NCI-H2171 treated with DMSO at 0.1 percent for 48 hours (cell line): ENCODE measurements at regions not wholly inside any gene's neighbourhood (a gene's known extent, or its start where the extent isn't known, plus 50 kb on each side); places are given as distances from the start of the nearest gene placed in this dataset.

Experiments
- DNase-seq: peaks from one replicate; lab custom pipeline; 2025; lab: John Stamatoyannopoulos, UW

GRCh38 chr4:59869056-59869455, 1331.1 kb upstream of the ADGRL3 start:
- DNase-seq: no peak

GRCh38 chr4:59869559-59869958, 1330.6 kb upstream of the ADGRL3 start:
- DNase-seq: no peak

- DNase-seq: no peak
Observed at GRCh38 chr4:59881632-59882031, 1318.5 kb upstream of the ADGRL3 start.

GRCh38 chr4:59904331-59904730, 1295.8 kb upstream of the ADGRL3 start:
- no peak for DNase-seq

- no peak for DNase-seq
Observed at GRCh38 chr4:59920416-59920815, 1279.7 kb upstream of the ADGRL3 start.

GRCh38 chr4:59925290-59925689, 1274.8 kb upstream of the ADGRL3 start:
- DNase-seq: no peak

GRCh38 chr4:59936566-59936965, 1263.6 kb upstream of the ADGRL3 start:
- DNase-seq: no peak

- no peak for DNase-seq
Observed at GRCh38 chr4:59938166-59938565, 1262.0 kb upstream of the ADGRL3 start.

- DNase-seq: no peak
Observed at GRCh38 chr4:59945277-59945676, 1254.8 kb upstream of the ADGRL3 start.

GRCh38 chr4:59945716-59946115, 1254.4 kb upstream of the ADGRL3 start:
- DNase-seq: no peak

GRCh38 chr4:59956366-59956765, 1243.8 kb upstream of the ADGRL3 start:
- no peak for DNase-seq

- DNase-seq: no peak
Observed at GRCh38 chr4:59960143-59960542, 1240.0 kb upstream of the ADGRL3 start.

GRCh38 chr4:59966758-59967157, 1233.4 kb upstream of the ADGRL3 start:
- DNase-seq: no peak

- no peak for DNase-seq
Observed at GRCh38 chr4:59968796-59969195, 1231.3 kb upstream of the ADGRL3 start.

- no peak for DNase-seq
Observed at GRCh38 chr4:59969909-59970308, 1230.2 kb upstream of the ADGRL3 start.

- no peak for DNase-seq
Observed at GRCh38 chr4:59971952-59972351, 1228.2 kb upstream of the ADGRL3 start.

- no peak for DNase-seq
Observed at GRCh38 chr4:59973492-59973891, 1226.6 kb upstream of the ADGRL3 start.

GRCh38 chr4:59979061-59979460, 1221.1 kb upstream of the ADGRL3 start:
- DNase-seq: no peak

GRCh38 chr4:59983852-59984251, 1216.3 kb upstream of the ADGRL3 start:
- no peak for DNase-seq

- DNase-seq: no peak
Observed at GRCh38 chr4:59987289-59987688, 1212.8 kb upstream of the ADGRL3 start.

- DNase-seq: no peak
Observed at GRCh38 chr4:59994118-59994517, 1206.0 kb upstream of the ADGRL3 start.

- no peak for DNase-seq
Observed at GRCh38 chr4:60002603-60003337, 1197.4 kb upstream of the ADGRL3 start.

- DNase-seq: no peak
Observed at GRCh38 chr4:60013464-60014184, 1186.5 kb upstream of the ADGRL3 start.

- no peak for DNase-seq
Observed at GRCh38 chr4:60016971-60017370, 1183.2 kb upstream of the ADGRL3 start.
